Calu3 (cell line): ENCODE measurements at regions not wholly inside any gene's neighbourhood (a gene's known extent, or its start where the extent isn't known, plus 50 kb on each side); places are given as distances from the start of the nearest gene placed in this dataset.
"Not testable (repeated sequence)": the region's sequence is repeated elsewhere in the genome, so short reads cannot be mapped to it uniquely, and the experiment has no call there.

Source experiments
- BruUV-seq: library from RNA; stranded (reverse); fragments of 400-500 nt; replicated peaks from 2 replicates; lab custom pipeline; 2021; lab: Mats Ljungman, UMichigan
- CTCF ChIA-PET: fragments of 300-600 bp; sonication (Branson Sonifier 250); formaldehyde crosslinking; loops from one replicate; lab custom pipeline; 2022; ENCODE audit warnings: antibody characterized with exemption; lab: Charles Lee
- DNase-seq: peaks from one replicate; pipeline ENCODE4 v3.0.0; 2022
- H3K27ac Mint-ChIP-seq: one replicate; pipeline ENCODE4 v1.8.0; 2022; ENCODE audit warnings: mixed read lengths; ENCODE audit not compliant: unreplicated experiment
- H3K27me3 Mint-ChIP-seq: one replicate; pipeline ENCODE4 v1.8.0; 2022; ENCODE audit warnings: mixed read lengths; ENCODE audit not compliant: unreplicated experiment
- H3K36me3 Mint-ChIP-seq: one replicate; pipeline ENCODE4 v1.8.0; 2022; ENCODE audit warnings: mild to moderate bottlenecking, moderate library complexity, mixed read lengths; ENCODE audit not compliant: insufficient read depth, unreplicated experiment
- H3K4me1 Mint-ChIP-seq: one replicate; pipeline ENCODE4 v1.8.0; 2022; ENCODE audit warnings: mild to moderate bottlenecking, low read depth, mixed read lengths; ENCODE audit not compliant: unreplicated experiment
- H3K4me3 Mint-ChIP-seq: one replicate; pipeline ENCODE4 v1.8.0; 2022; ENCODE audit warnings: mild to moderate bottlenecking, low read depth, moderate library complexity, mixed read lengths; ENCODE audit not compliant: unreplicated experiment
- H3K9me3 Mint-ChIP-seq: one replicate; pipeline ENCODE4 v1.8.0; 2022; ENCODE audit warnings: low read depth, mixed read lengths; ENCODE audit not compliant: unreplicated experiment
- CTCF ChIP-seq: fragments of 200-600 bp; IDR thresholded peaks from one replicate; pipeline ENCODE4 v1.8.0; 2022; ENCODE audit warnings: antibody characterized with exemption; ENCODE audit not compliant: unreplicated experiment
- intact Hi-C: fragments of 100-400 bp; cut with micrococcal nuclease; formaldehyde crosslinking; loops from one replicate; pipeline ENCODE4 v1.10.0; 2022; ENCODE audit not compliant: unreplicated experiment

GRCh38 chr4:29336861-29337260 lies 1383.3 kb upstream of the PCDH7 start:
- no TSS peak for BruUV-seq
- no peaks in the 10 kb centered on the region for H3K27me3 Mint-ChIP-seq
- TF ChIP-seq CTCF, result no peak
- CTCF ChIA-PET, result no interaction called here
- no peaks in the 10 kb centered on the region for H3K36me3 Mint-ChIP-seq
- DNase-seq, result no peak
- H3K4me1 Mint-ChIP-seq, result no peaks in the 10 kb centered on the region
- intact Hi-C loops, result no loop called here
- H3K9me3 Mint-ChIP-seq, result peaks cover 4% of the 10 kb centered on the region
- no peak overlapping the region for H3K27ac Mint-ChIP-seq
- no peak overlapping the region for H3K4me3 Mint-ChIP-seq

GRCh38 chr4:29372971-29373370 lies 1347.2 kb upstream of the PCDH7 start:
- CTCF ChIA-PET, result no interaction called here
- no peak overlapping the region for H3K4me3 Mint-ChIP-seq

GRCh38 chr4:29375716-29376115 lies 1344.5 kb upstream of the PCDH7 start:
- CTCF ChIA-PET, result no interaction called here
- H3K27ac Mint-ChIP-seq, result no peak overlapping the region

More at GRCh38 chr4:29372971-29373370, 1347.2 kb upstream of the PCDH7 start:
- TF ChIP-seq CTCF, result no peak
- Mint-ChIP-seq H3K9me3 (peaks cover 5% of the 10 kb centered on the region), H3K27me3 (no peaks in the 10 kb centered on the region), H3K36me3 (no peaks in the 10 kb centered on the region), H3K4me1 (no peaks in the 10 kb centered on the region), H3K27ac (no peak overlapping the region)
- intact Hi-C loops, result no loop called here
- no peak for DNase-seq
- no TSS peak for BruUV-seq

GRCh38 chr4:29378237-29378636 lies 1341.9 kb upstream of the PCDH7 start:
- DNase-seq, BruUV-seq, H3K36me3 Mint-ChIP-seq, intact Hi-C loops, H3K4me3 Mint-ChIP-seq, H3K27me3 Mint-ChIP-seq, H3K27ac Mint-ChIP-seq, CTCF ChIA-PET, H3K9me3 Mint-ChIP-seq, H3K4me1 Mint-ChIP-seq: not testable (repeated sequence)

More at GRCh38 chr4:29375716-29376115, 1344.5 kb upstream of the PCDH7 start:
- H3K36me3 Mint-ChIP-seq, result no peaks in the 10 kb centered on the region
- H3K4me3 Mint-ChIP-seq, result no peak overlapping the region
- intact Hi-C loops, result no loop called here
- no TSS peak for BruUV-seq
- peaks cover 8% of the 10 kb centered on the region for H3K9me3 Mint-ChIP-seq
- H3K4me1 Mint-ChIP-seq, result no peaks in the 10 kb centered on the region
- H3K27me3 Mint-ChIP-seq, result no peaks in the 10 kb centered on the region
- TF ChIP-seq CTCF, result no peak
- no peak for DNase-seq

GRCh38 chr4:29390921-29391320 lies 1329.2 kb upstream of the PCDH7 start:
- CTCF ChIA-PET, result no interaction called here
- H3K27me3 Mint-ChIP-seq, result no peaks in the 10 kb centered on the region
- TF ChIP-seq CTCF, result no peak
- no peak overlapping the region for H3K4me3 Mint-ChIP-seq
- H3K27ac Mint-ChIP-seq, result no peak overlapping the region
- intact Hi-C loops, result no loop called here
- no peaks in the 10 kb centered on the region for H3K4me1 Mint-ChIP-seq
- no TSS peak for BruUV-seq
- DNase-seq, result no peak
- H3K36me3 Mint-ChIP-seq, result no peaks in the 10 kb centered on the region
- H3K9me3 Mint-ChIP-seq, result no peaks in the 10 kb centered on the region
